Muscle layer of colon (tissue), 2 donors: ENCODE measurements at regions not wholly inside any gene's neighbourhood (a gene's known extent, or its start where the extent isn't known, plus 50 kb on each side); places are given as distances from the start of the nearest gene placed in this dataset.

Source experiments
- H3K27ac ChIP-seq: one replicate; pipeline ENCODE4 v1.7.0; 2013; ENCODE audit warnings: low read depth, mild to moderate bottlenecking, low read length, moderate library complexity
- H3K27me3 ChIP-seq, 2 donors: one replicate each; pipeline ENCODE4 v1.7.0; 2013; ENCODE audit warnings: low read length in 2 of 2, mild to moderate bottlenecking in 2 of 2; ENCODE audit not compliant: insufficient read depth in 2 of 2, control insufficient read depth in 1 of 2
- H3K36me3 ChIP-seq: one replicate; pipeline ENCODE4 v1.7.0; 2013; ENCODE audit warnings: mild to moderate bottlenecking, low read length; ENCODE audit not compliant: insufficient read depth
- H3K4me1 ChIP-seq: one replicate; pipeline ENCODE4 v1.7.0; 2013; ENCODE audit warnings: mild to moderate bottlenecking, low read length; ENCODE audit not compliant: insufficient read depth
- H3K4me3 ChIP-seq, 2 donors: one replicate each; pipeline ENCODE4 v1.7.0; 2013; ENCODE audit warnings: low read length in 2 of 2, low read depth in 1 of 2, mild to moderate bottlenecking in 1 of 2, moderate library complexity in 1 of 2
- H3K9ac ChIP-seq: one replicate; pipeline ENCODE4 v1.7.0; 2013; ENCODE audit warnings: low read length
- H3K9me3 ChIP-seq: one replicate; pipeline ENCODE4 v1.7.0; 2013; ENCODE audit warnings: mild to moderate bottlenecking, low read length
- donor health status: abdominal sarcoma.
- donor health status: Adenocarcinoma of cecum.

- Histone ChIP-seq H3K27ac (no peak overlapping the region), H3K4me1 (no peaks in the 10 kb centered on the region), H3K36me3 (no peaks in the 10 kb centered on the region), H3K9ac (no peak overlapping the region), H3K27me3 (no peaks in the 10 kb centered on the region), H3K4me3 (no peak overlapping the region), H3K9me3 (no peaks in the 10 kb centered on the region)
These were observed 969.5 kb downstream of the PCDH18 start for GRCh38 chr4:136562834-136563233.

- Histone ChIP-seq H3K27ac (no peak overlapping the region), H3K27me3 (no peaks in the 10 kb centered on the region), H3K36me3 (no peaks in the 10 kb centered on the region), H3K4me3 (no peak overlapping the region), H3K9ac (no peak overlapping the region), H3K4me1 (no peaks in the 10 kb centered on the region), H3K9me3 (no peaks in the 10 kb centered on the region)
These were observed 973.3 kb downstream of the PCDH18 start for GRCh38 chr4:136558940-136559494.

GRCh38 chr4:136557396-136557795 is 974.9 kb downstream of the PCDH18 start:
- Histone ChIP-seq H3K4me1 (no peaks in the 10 kb centered on the region), H3K27ac (no peak overlapping the region), H3K27me3 (no peaks in the 10 kb centered on the region), H3K36me3 (no peaks in the 10 kb centered on the region), H3K9me3 (no peaks in the 10 kb centered on the region), H3K9ac (no peak overlapping the region), H3K4me3 (no peak overlapping the region)

- H3K4me1 ChIP-seq, result no peaks in the 10 kb centered on the region
- no peaks in the 10 kb centered on the region for H3K9me3 ChIP-seq
- H3K27me3 ChIP-seq, result no peaks in the 10 kb centered on the region
- no peak overlapping the region for H3K4me3 ChIP-seq
- H3K9ac ChIP-seq, result no peak overlapping the region
- H3K36me3 ChIP-seq, result no peaks in the 10 kb centered on the region
- no peak overlapping the region for H3K27ac ChIP-seq
These were observed 978.3 kb downstream of the PCDH18 start for GRCh38 chr4:136554033-136554432.

- Histone ChIP-seq H3K27me3 (no peaks in the 10 kb centered on the region), H3K27ac (no peak overlapping the region), H3K9me3 (no peaks in the 10 kb centered on the region), H3K9ac (no peak overlapping the region), H3K4me1 (no peaks in the 10 kb centered on the region), H3K4me3 (no peak overlapping the region), H3K36me3 (no peaks in the 10 kb centered on the region)
These were observed 980.5 kb downstream of the PCDH18 start for GRCh38 chr4:136551753-136552152.

GRCh38 chr4:136540747-136541146 is 991.5 kb downstream of the PCDH18 start:
- Histone ChIP-seq H3K9ac (no peak overlapping the region), H3K36me3 (no peaks in the 10 kb centered on the region), H3K4me1 (no peaks in the 10 kb centered on the region), H3K4me3 (no peak overlapping the region), H3K27ac (no peak overlapping the region), H3K27me3 (no peaks in the 10 kb centered on the region), H3K9me3 (no peaks in the 10 kb centered on the region)

- Histone ChIP-seq H3K27me3 (no peaks in the 10 kb centered on the region), H3K4me3 (no peak overlapping the region), H3K9ac (no peak overlapping the region), H3K4me1 (no peaks in the 10 kb centered on the region), H3K27ac (no peak overlapping the region), H3K9me3 (no peaks in the 10 kb centered on the region), H3K36me3 (no peaks in the 10 kb centered on the region)
These were observed 1004.2 kb downstream of the PCDH18 start for GRCh38 chr4:136528131-136528530.

- no peak overlapping the region for H3K4me3 ChIP-seq
- H3K27me3 ChIP-seq, result no peaks in the 10 kb centered on the region
- no peak overlapping the region for H3K27ac ChIP-seq
- H3K36me3 ChIP-seq, result no peaks in the 10 kb centered on the region
- no peaks in the 10 kb centered on the region for H3K4me1 ChIP-seq
- no peak overlapping the region for H3K9ac ChIP-seq
- H3K9me3 ChIP-seq, result no peaks in the 10 kb centered on the region
These were observed 1005.8 kb downstream of the PCDH18 start for GRCh38 chr4:136526517-136526916.

GRCh38 chr4:136524039-136524438 is 1008.3 kb downstream of the PCDH18 start:
- no peaks in the 10 kb centered on the region for H3K36me3 ChIP-seq
- H3K4me3 ChIP-seq, result no peak overlapping the region
- H3K9me3 ChIP-seq, result no peaks in the 10 kb centered on the region
- no peaks in the 10 kb centered on the region for H3K4me1 ChIP-seq
- no peaks in the 10 kb centered on the region for H3K27me3 ChIP-seq
- H3K9ac ChIP-seq, result no peak overlapping the region
- H3K27ac ChIP-seq, result no peak overlapping the region

GRCh38 chr4:136516371-136516770 is 1015.9 kb downstream of the PCDH18 start:
- Histone ChIP-seq H3K9me3 (no peaks in the 10 kb centered on the region), H3K27ac (no peak overlapping the region), H3K4me1 (no peaks in the 10 kb centered on the region), H3K36me3 (no peaks in the 10 kb centered on the region), H3K4me3 (no peak overlapping the region), H3K9ac (no peak overlapping the region), H3K27me3 (no peaks in the 10 kb centered on the region)

- Histone ChIP-seq H3K9ac (no peak overlapping the region), H3K27ac (no peak overlapping the region), H3K27me3 (no peaks in the 10 kb centered on the region), H3K4me1 (no peaks in the 10 kb centered on the region), H3K9me3 (no peaks in the 10 kb centered on the region), H3K4me3 (no peak overlapping the region), H3K36me3 (no peaks in the 10 kb centered on the region)
These were observed 1027.3 kb downstream of the PCDH18 start for GRCh38 chr4:136505020-136505419.

GRCh38 chr4:136495851-136496250 is 1036.4 kb downstream of the PCDH18 start:
- Histone ChIP-seq H3K27ac (no peak overlapping the region), H3K4me3 (no peak overlapping the region), H3K4me1 (no peaks in the 10 kb centered on the region), H3K27me3 (no peaks in the 10 kb centered on the region), H3K36me3 (no peaks in the 10 kb centered on the region), H3K9ac (no peak overlapping the region), H3K9me3 (no peaks in the 10 kb centered on the region)
